Vagina (tissue), 2 donors: ENCODE measurements at regions not wholly inside any gene's neighbourhood (a gene's known extent, or its start where the extent isn't known, plus 50 kb on each side); places are given as distances from the start of the nearest gene placed in this dataset.

Experiments
- CTCF ChIP-seq, 3 experiments: fragments of 450-650 bp in 2 of 3; fragments of 200-600 bp in 1 of 3; sonication (generic) in 1 of 3; IDR thresholded peaks; one replicate each; pipeline ENCODE4 v1.5.1; 2017 to 2019; ENCODE audit warnings: antibody characterized with exemption in 3 of 3, mild to moderate bottlenecking in 2 of 3, moderate library complexity in 2 of 3
- POLR2A ChIP-seq, 2 donors: fragments of 450-650 bp; IDR thresholded peaks; one replicate each; pipeline ENCODE4 v1.6.1; 2017; ENCODE audit warnings: antibody characterized with exemption in 2 of 2, mild to moderate bottlenecking in 2 of 2, moderate library complexity in 2 of 2
- POLR2AphosphoS5 ChIP-seq, 2 donors: sonication (generic); formaldehyde crosslinking; IDR thresholded peaks; one replicate each; pipeline ENCODE4 v1.9.0; 2017; ENCODE audit warnings: antibody characterized with exemption in 2 of 2, mild to moderate bottlenecking in 2 of 2, low read depth in 1 of 2; ENCODE audit not compliant: insufficient read depth in 1 of 2

DNA sequence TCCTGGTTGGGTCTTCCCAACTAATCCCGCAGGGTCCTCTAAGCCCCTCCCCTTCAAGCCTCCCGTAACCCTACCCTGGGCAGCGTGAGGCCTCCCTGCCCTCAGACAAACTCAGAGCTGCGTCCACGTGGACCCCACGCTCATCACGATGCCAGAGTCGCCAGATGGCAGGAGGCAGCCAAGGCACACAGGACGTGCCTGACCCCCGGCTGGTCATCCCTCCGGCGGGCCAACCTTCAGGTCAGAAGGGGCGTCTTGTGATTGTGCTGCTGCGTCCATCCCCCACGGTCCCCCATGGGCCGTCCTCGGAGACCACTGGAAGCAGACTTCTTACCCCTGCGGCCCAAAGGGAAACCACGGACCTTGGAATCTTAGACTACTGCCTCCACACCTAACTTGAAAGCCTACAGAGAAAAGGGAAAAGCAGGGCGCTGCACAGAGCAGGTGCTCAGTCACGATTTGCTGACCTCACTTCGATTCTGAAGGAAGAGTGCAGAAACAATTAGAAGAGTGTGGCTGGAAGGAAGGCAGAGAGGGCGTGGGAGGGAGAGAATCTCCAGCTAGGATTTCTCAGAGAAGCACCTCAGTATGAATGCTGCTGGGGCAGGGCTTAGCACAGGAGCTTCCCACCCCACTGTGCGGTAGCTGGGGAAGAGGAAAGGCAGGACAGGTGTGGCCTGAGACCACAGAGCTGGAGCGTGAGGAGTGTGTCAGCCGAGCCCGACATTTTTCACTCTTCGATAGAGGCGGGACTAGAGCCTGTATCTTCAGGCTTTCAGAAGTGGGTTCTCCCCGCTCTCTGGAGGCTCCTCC, 174.8 kb downstream of the ERCC6L2 start:
- TF ChIP-seq POLR2AphosphoS5 (IDR thresholded peaks at IDR 0.05; ENCODE audit: insufficient read depth in 1 of 2, low read depth in 1 of 2) (no peak), POLR2A (IDR thresholded peaks at IDR 0.05) (no peak), CTCF (IDR thresholded peaks at IDR 0.05) (no peak)
